H1 (cell line): ENCODE measurements at regions not wholly inside any gene's neighbourhood (a gene's known extent, or its start where the extent isn't known, plus 50 kb on each side); places are given as distances from the start of the nearest gene placed in this dataset.
"Not testable (repeated sequence)": the region's sequence is repeated elsewhere in the genome, so short reads cannot be mapped to it uniquely, and the experiment has no call there.

Experiments
- CTCF ChIA-PET: fragments of 300-600 bp; sonication (Branson Sonifier 250); formaldehyde crosslinking; loops from one replicate; lab custom pipeline; 2021; ENCODE audit not compliant: partially characterized antibody; lab: Charles Lee
- POLR2A ChIA-PET: fragments of 300-600 bp; sonication (Branson Sonifier 250); formaldehyde crosslinking; loops from one replicate; lab custom pipeline; 2021; ENCODE audit warnings: inconsistent platforms; ENCODE audit not compliant: partially characterized antibody; lab: Charles Lee
- DNase-seq, 2 experiments: peaks; one replicate each; pipeline versions ENCODE4 v3.0.0 to v3.0.0-alpha.2; 2010 to 2022; ENCODE audit warnings: low spot score in 2 of 2, low read depth in 1 of 2, mixed read lengths in 1 of 2
- FAIRE-seq: peaks from 2 replicates; lab custom pipeline; 2011; peaks lifted over from hg19 to GRCh38; lab: Jason Lieb, UNC
- H2AFZ ChIP-seq: 2 replicates; pipeline ENCODE4 v1.8.1; 2012; ENCODE audit warnings: low read length, inconsistent platforms
- H2AK5ac ChIP-seq: 2 replicates; pipeline ENCODE4 v1.6.1; 2013; ENCODE audit warnings: low read depth, low read length
- H2BK120ac ChIP-seq: replicated peaks from 2 replicates; pipeline ENCODE3; 2013; ENCODE audit warnings: low read depth, low read length, inconsistent platforms
- H2BK12ac ChIP-seq: 2 replicates; pipeline ENCODE4 v1.6.1; 2013; ENCODE audit warnings: low read depth, low read length
- H2BK15ac ChIP-seq: 2 replicates; pipeline ENCODE4 v1.6.1; 2013; ENCODE audit warnings: low read length
- H2BK20ac ChIP-seq: 2 replicates; pipeline ENCODE4 v1.6.1; 2013; ENCODE audit warnings: low read length
- H2BK5ac ChIP-seq: 2 replicates; pipeline ENCODE4 v1.6.1; 2013; ENCODE audit warnings: low read depth, low read length
- H3K14ac ChIP-seq: 2 replicates; pipeline ENCODE4 v1.6.1; 2013; ENCODE audit warnings: inconsistent platforms; ENCODE audit not compliant: insufficient read length
- H3K18ac ChIP-seq: 2 replicates; pipeline ENCODE4 v1.6.1; 2013; ENCODE audit warnings: low read length; ENCODE audit errors: extremely low read depth
- H3K23ac ChIP-seq: 2 replicates; pipeline ENCODE4 v1.6.1; 2013; ENCODE audit warnings: inconsistent platforms; ENCODE audit not compliant: insufficient read length
- H3K23me2 ChIP-seq: 2 replicates; pipeline ENCODE4 v1.6.1; 2013; ENCODE audit warnings: low read depth, low read length
- H3K27ac ChIP-seq: 2 replicates; pipeline ENCODE4 v1.6.1; 2011; ENCODE audit warnings: low read depth, low read length, inconsistent platforms
- H3K27me3 ChIP-seq, 4 experiments: replicated peaks in 1 of 4; 1 replicate in 1 of 4; 2 replicates in 3 of 4; pipeline versions ENCODE4 v1.6.1 to v1.8.1; 2011 to 2013; ENCODE audit warnings: low read length in 3 of 4, mild to moderate bottlenecking in 3 of 4, inconsistent platforms in 2 of 4, mixed read lengths in 2 of 4, moderate library complexity in 1 of 4; ENCODE audit not compliant: control insufficient read depth in 3 of 4, insufficient read depth in 3 of 4; ENCODE audit errors: extremely low read depth in 1 of 4
- H3K36me3 ChIP-seq, 4 experiments: 2 replicates each; pipeline versions ENCODE4 v1.6.1 to v1.8.1; 2011 to 2013; ENCODE audit warnings: mild to moderate bottlenecking in 4 of 4, low read length in 3 of 4, moderate library complexity in 2 of 4, control low read depth in 1 of 4, inconsistent platforms in 1 of 4; ENCODE audit not compliant: insufficient read depth in 4 of 4, control insufficient read depth in 2 of 4
- H3K4ac ChIP-seq: replicated peaks from 2 replicates; pipeline ENCODE3; 2013; ENCODE audit warnings: low read length, low read depth, mixed read lengths, inconsistent platforms; ENCODE audit not compliant: insufficient read length
- H3K4me1 ChIP-seq, 4 experiments: replicated peaks in 1 of 4; 1 replicate in 1 of 4; 2 replicates in 3 of 4; pipeline versions ENCODE4 v1.6.1 to v1.8.1; 2011 to 2013; ENCODE audit warnings: low read length in 3 of 4, inconsistent platforms in 2 of 4, mixed read lengths in 1 of 4; ENCODE audit not compliant: insufficient read depth in 4 of 4, control insufficient read depth in 3 of 4
- H3K4me2 ChIP-seq, 2 experiments: 2 replicates each; pipeline versions ENCODE4 v1.6.1 to v1.8.1; 2011 to 2013; ENCODE audit warnings: low read depth in 2 of 2, low read length in 2 of 2, control low read depth in 1 of 2, inconsistent platforms in 1 of 2, mild to moderate bottlenecking in 1 of 2; ENCODE audit not compliant: insufficient read depth in 1 of 2
- H3K4me3 ChIP-seq, 4 experiments: fragments of 200-600, 300-600 bp in 1 of 4; sonication (generic), shearing (Covaris generic), sonication (Bioruptor Twin) in 1 of 4; 2 replicates each; pipeline versions ENCODE4 v1.5.1 to v1.8.1; 2011 to 2016; ENCODE audit warnings: low read length in 4 of 4, low read depth in 3 of 4, control low read depth in 2 of 4, inconsistent platforms in 2 of 4, mild to moderate bottlenecking in 2 of 4, mixed read lengths in 1 of 4, moderate library complexity in 1 of 4; ENCODE audit not compliant: insufficient read depth in 2 of 4; ENCODE audit errors: extremely low read depth in 1 of 4
- H3K56ac ChIP-seq: replicated peaks from 2 replicates; pipeline ENCODE3; 2013; ENCODE audit warnings: low read depth, mild to moderate bottlenecking, mixed read lengths, low read length, inconsistent platforms; ENCODE audit not compliant: insufficient read length
- H3K79me1 ChIP-seq: 2 replicates; pipeline ENCODE4 v1.6.1; 2013; ENCODE audit warnings: low read depth, low read length, control low read depth
- H3K79me2 ChIP-seq, 2 experiments: 2 replicates each; pipeline versions ENCODE4 v1.6.1 to v1.8.1; 2012 to 2013; ENCODE audit warnings: low read length in 2 of 2, mild to moderate bottlenecking in 2 of 2, inconsistent platforms in 1 of 2; ENCODE audit not compliant: insufficient read depth in 2 of 2, control insufficient read depth in 1 of 2
- H3K9ac ChIP-seq, 4 experiments: replicated peaks in 1 of 4; 1 replicate in 1 of 4; 2 replicates in 3 of 4; pipeline versions ENCODE4 v1.6.1 to v1.8.1; 2011 to 2013; ENCODE audit warnings: low read depth in 3 of 4, low read length in 3 of 4, control low read depth in 2 of 4, mild to moderate bottlenecking in 2 of 4, moderate library complexity in 2 of 4, inconsistent platforms in 1 of 4; ENCODE audit errors: extremely low read depth in 1 of 4
- H3K9me3 ChIP-seq, 2 experiments: 2 replicates each; pipeline versions ENCODE4 v1.6.1 to v1.8.1; 2012 to 2013; ENCODE audit warnings: mild to moderate bottlenecking in 2 of 2, moderate library complexity in 2 of 2, control low read depth in 1 of 2, inconsistent platforms in 1 of 2, low read depth in 1 of 2, low read length in 1 of 2, mixed read lengths in 1 of 2; ENCODE audit not compliant: insufficient read depth in 2 of 2
- H4K20me1 ChIP-seq, 2 experiments: replicated peaks in 1 of 2; 2 replicates each; pipeline versions ENCODE3 to v1.8.1; 2011 to 2013; ENCODE audit warnings: inconsistent platforms in 2 of 2, low read length in 2 of 2, mild to moderate bottlenecking in 1 of 2; ENCODE audit not compliant: insufficient read depth in 2 of 2, control insufficient read depth in 1 of 2
- H4K5ac ChIP-seq: 2 replicates; pipeline ENCODE4 v1.6.1; 2013; ENCODE audit warnings: low read length, low read depth, mixed read lengths, inconsistent platforms; ENCODE audit not compliant: insufficient read length
- H4K8ac ChIP-seq: 2 replicates; pipeline ENCODE4 v1.8.0; 2013; ENCODE audit warnings: mild to moderate bottlenecking, moderate library complexity, low read length, inconsistent platforms; ENCODE audit not compliant: insufficient read depth; ENCODE audit errors: extremely low read depth
- H4K91ac ChIP-seq: replicated peaks from 2 replicates; pipeline ENCODE3; 2013; ENCODE audit warnings: low read length, mixed read lengths, inconsistent platforms; ENCODE audit not compliant: insufficient read length
- WGBS, 2 experiments: shearing (Covaris generic) in 1 of 2; methylation state at CpG; one replicate each; pipeline versions ENCODE4 v1.1.6 to v1.1.7; 2013 to 2015; ENCODE audit warnings: low lambda C conversion rate in 2 of 2, mixed read lengths in 2 of 2, inconsistent platforms in 1 of 2, low coverage in 1 of 2, missing lambda C conversion rate in 1 of 2; ENCODE audit not compliant: insufficient replicate concordance in 2 of 2, insufficient coverage in 1 of 2, insufficient read length in 1 of 2; ENCODE audit errors: extremely low coverage in 1 of 2, missing lambda C conversion rate in 1 of 2; 5-methylcytosine and 5-hydroxymethylcytosine counted together

DNA sequence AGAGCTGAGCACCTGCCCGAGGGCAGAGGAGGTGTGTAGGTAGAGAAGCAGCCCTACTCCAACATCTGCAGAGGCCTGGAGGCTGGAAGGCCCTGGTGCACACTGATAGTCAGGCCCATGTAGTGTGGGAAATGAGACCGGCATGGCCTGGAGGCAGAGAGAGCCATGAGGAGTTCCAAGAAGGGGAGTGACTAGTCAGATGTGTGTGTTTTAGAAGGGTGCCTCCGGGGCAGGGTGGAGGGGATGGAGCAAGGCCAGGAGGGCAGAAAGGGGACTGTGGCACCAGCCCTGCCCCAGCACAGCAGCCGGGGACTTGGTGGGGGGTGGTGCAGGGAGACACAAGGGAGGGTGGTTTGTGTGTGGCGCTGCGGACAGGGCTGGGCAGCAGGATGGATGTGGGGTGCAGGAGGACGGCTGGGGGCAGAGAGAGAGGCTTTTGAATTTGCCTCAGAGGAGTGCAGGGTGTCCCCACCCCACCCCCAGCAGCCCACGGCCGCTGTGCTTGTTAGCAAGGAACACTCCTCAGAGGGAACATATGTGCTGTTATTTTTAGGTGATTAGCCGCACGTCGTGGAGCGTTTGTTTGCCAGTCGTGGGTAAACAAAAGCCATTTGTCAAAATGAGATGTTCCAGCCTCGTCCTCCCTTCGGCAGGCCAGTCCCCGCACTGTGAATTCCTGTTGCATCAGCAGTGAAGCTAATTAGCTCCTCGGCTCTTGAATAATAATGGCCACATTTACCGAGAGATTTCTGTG, 65.6 kb downstream of the PROP1 start:
- H2BK20ac ChIP-seq, H2BK120ac ChIP-seq, H2AFZ ChIP-seq, H3K23me2 ChIP-seq, POLR2A ChIA-PET, H3K18ac ChIP-seq, H4K8ac ChIP-seq, H3K27ac ChIP-seq, H3K27me3 ChIP-seq, DNase-seq, H2AK5ac ChIP-seq, H3K79me2 ChIP-seq, H3K36me3 ChIP-seq, CTCF ChIA-PET, H3K4ac ChIP-seq, H4K20me1 ChIP-seq, H3K4me3 ChIP-seq, H4K91ac ChIP-seq, H3K4me2 ChIP-seq, H3K9ac ChIP-seq, H3K79me1 ChIP-seq, H3K9me3 ChIP-seq, H3K14ac ChIP-seq, H3K4me1 ChIP-seq, H4K5ac ChIP-seq, H2BK5ac ChIP-seq, H3K23ac ChIP-seq, H3K56ac ChIP-seq, H2BK15ac ChIP-seq, H2BK12ac ChIP-seq: not testable (repeated sequence)
- peak; percentile 45 for FAIRE-seq
- 70% methylated on average over 12 of the region's 19 CpGs; no CpG with 5 or more reads in 1 of the 2 experiments for WGBS, 2 experiments

DNA sequence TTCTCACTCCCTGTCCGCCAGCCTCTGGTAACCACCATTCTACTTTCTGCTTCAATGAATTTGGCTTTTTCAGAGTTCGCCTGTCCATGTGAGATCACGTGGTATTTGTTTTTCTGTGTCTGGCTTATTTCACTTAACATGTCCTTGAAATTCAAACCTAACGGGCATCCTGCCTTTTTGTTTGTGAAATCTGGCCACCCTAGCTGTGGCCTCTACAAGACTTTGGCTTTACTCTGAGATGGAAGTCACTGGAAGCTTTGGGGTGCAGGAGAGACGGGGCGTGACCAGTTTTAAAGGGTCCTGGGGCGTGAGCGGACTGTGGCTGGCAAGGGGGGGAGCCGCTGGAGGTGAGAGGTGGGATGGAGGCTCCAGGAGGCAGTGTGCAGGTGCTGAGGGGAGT, 66.4 kb downstream of the PROP1 start:
- FAIRE-seq, result not testable (repeated sequence)

More for the DNA sequence above, 66.4 kb downstream of the PROP1 start:
- H3K79me1 ChIP-seq, H3K14ac ChIP-seq, H3K27ac ChIP-seq, DNase-seq, H3K4me2 ChIP-seq, H2BK15ac ChIP-seq, H3K4me3 ChIP-seq, H2AFZ ChIP-seq, H2BK120ac ChIP-seq, H3K36me3 ChIP-seq, CTCF ChIA-PET, H3K23ac ChIP-seq, H3K18ac ChIP-seq, H2AK5ac ChIP-seq, H2BK12ac ChIP-seq, H2BK20ac ChIP-seq, POLR2A ChIA-PET, H4K20me1 ChIP-seq, H3K4me1 ChIP-seq, H3K27me3 ChIP-seq, H3K56ac ChIP-seq, H3K4ac ChIP-seq, H3K79me2 ChIP-seq, H4K8ac ChIP-seq, H3K9me3 ChIP-seq, H3K23me2 ChIP-seq, H4K5ac ChIP-seq, H4K91ac ChIP-seq, H2BK5ac ChIP-seq, H3K9ac ChIP-seq: not testable (repeated sequence)
- 100% methylated on average over 5 of the region's 9 CpGs; no CpG with 5 or more reads in 1 of the 2 experiments for WGBS, 2 experiments
